NT2/D1 (cell line): ENCODE measurements at regions not wholly inside any gene's neighbourhood (a gene's known extent, or its start where the extent isn't known, plus 50 kb on each side); places are given as distances from the start of the nearest gene placed in this dataset.

Experiments
- SUZ12 ChIP-seq: IDR thresholded peaks from 2 replicates; pipeline ENCODE4 v1.6.1; 2011; ENCODE audit not compliant: insufficient read length, insufficient read depth; ENCODE audit errors: extremely low read depth
- YY1 ChIP-seq: IDR thresholded peaks from 2 replicates; pipeline ENCODE4 v1.6.1; 2011; ENCODE audit not compliant: insufficient read length, insufficient read depth

- TF ChIP-seq SUZ12 (no peak), YY1 (no peak)
Measured at GRCh38 chr9:23934291-23934906, 108.4 kb upstream of the ELAVL2 start.
